ENCODE measurements at regions not wholly inside any gene's neighbourhood (a gene's known extent, or its start where the extent isn't known, plus 50 kb on each side); places are given as distances from the start of the nearest gene placed in this dataset.

- no peak for TF ChIP-seq SIN3A (IDR thresholded peaks at IDR 0.05; ENCODE audit: borderline replicate concordance, insufficient read depth, low read length)
- no peak for TF ChIP-seq REST (IDR thresholded peaks at IDR 0.05; ENCODE audit: insufficient read depth in 1 of 2, low read depth in 2 of 2, low read length in 2 of 2)
- no peak for TF ChIP-seq FOXP2 (optimal IDR thresholded peaks at IDR 0.05; ENCODE audit: borderline replicate concordance, extremely low read depth, extremely low read length, insufficient read depth)
- TF ChIP-seq TAF1 (IDR thresholded peaks at IDR 0.05; ENCODE audit: borderline replicate concordance, insufficient read depth, low read length): no peak
- no peak for TF ChIP-seq POLR2AphosphoS5 (IDR thresholded peaks at IDR 0.05; ENCODE audit: low read depth, low read length)
Observed at GRCh38 chr5:8538821-8539220, 669.9 kb downstream of the MTRR start.

- no peak for TF ChIP-seq FOXP2 (optimal IDR thresholded peaks at IDR 0.05; ENCODE audit: borderline replicate concordance, extremely low read depth, extremely low read length, insufficient read depth)
Observed at GRCh38 chr5:8540317-8540716, 671.4 kb downstream of the MTRR start.

- no peak for TF ChIP-seq FOXP2 (optimal IDR thresholded peaks at IDR 0.05; ENCODE audit: borderline replicate concordance, extremely low read depth, extremely low read length, insufficient read depth)
- no peak for TF ChIP-seq SIN3A (IDR thresholded peaks at IDR 0.05; ENCODE audit: borderline replicate concordance, insufficient read depth, low read length)
- no peak for TF ChIP-seq REST (IDR thresholded peaks at IDR 0.05; ENCODE audit: insufficient read depth in 1 of 2, low read depth in 2 of 2, low read length in 2 of 2)
- TF ChIP-seq POLR2AphosphoS5 (IDR thresholded peaks at IDR 0.05; ENCODE audit: low read depth, low read length): no peak
- TF ChIP-seq TAF1 (IDR thresholded peaks at IDR 0.05; ENCODE audit: borderline replicate concordance, insufficient read depth, low read length): no peak
Observed at GRCh38 chr5:8550921-8551320, 682.0 kb downstream of the MTRR start.

- TF ChIP-seq SIN3A (IDR thresholded peaks at IDR 0.05; ENCODE audit: borderline replicate concordance, insufficient read depth, low read length) (no peak), REST (IDR thresholded peaks at IDR 0.05; ENCODE audit: insufficient read depth in 1 of 2, low read depth in 2 of 2, low read length in 2 of 2) (no peak), POLR2AphosphoS5 (IDR thresholded peaks at IDR 0.05; ENCODE audit: low read depth, low read length) (no peak)
Observed at GRCh38 chr5:8553364-8553763, 684.4 kb downstream of the MTRR start.

GRCh38 chr5:8557728-8558127 is 688.8 kb downstream of the MTRR start:
- TF ChIP-seq TAF1 (IDR thresholded peaks at IDR 0.05; ENCODE audit: borderline replicate concordance, insufficient read depth, low read length): no peak
- TF ChIP-seq SIN3A (IDR thresholded peaks at IDR 0.05; ENCODE audit: borderline replicate concordance, insufficient read depth, low read length): no peak
- TF ChIP-seq FOXP2 (optimal IDR thresholded peaks at IDR 0.05; ENCODE audit: borderline replicate concordance, extremely low read depth, extremely low read length, insufficient read depth): no peak
- no peak for TF ChIP-seq REST (IDR thresholded peaks at IDR 0.05; ENCODE audit: insufficient read depth in 1 of 2, low read depth in 2 of 2, low read length in 2 of 2)
- TF ChIP-seq POLR2AphosphoS5 (IDR thresholded peaks at IDR 0.05; ENCODE audit: low read depth, low read length): no peak

Data from PFSK-1 (cell line).